Activated B cell treated with CpG ODN at 0.5 μM for 24 hours (primary cell): ENCODE measurements at regions not wholly inside any gene's neighbourhood (a gene's known extent, or its start where the extent isn't known, plus 50 kb on each side); places are given as distances from the start of the nearest gene placed in this dataset.

Source experiments
- ATAC-seq: fragments of 200-7000 bp; cut with Tn5 transposase; one replicate; pipeline ENCODE4 v1.10.0; 2021; ENCODE audit warnings: low read depth, mild to moderate bottlenecking, moderate library complexity
- CTCF ChIA-PET: fragments of 350-600 bp; sonication (Branson Sonifier 250); formaldehyde crosslinking; loops from one replicate; lab custom pipeline; 2021; ENCODE audit warnings: antibody characterized with exemption; lab: Charles Lee
- POLR2A ChIA-PET: fragments of 350-600 bp; sonication (Branson Sonifier 250); formaldehyde crosslinking; loops from one replicate; lab custom pipeline; 2021; ENCODE audit warnings: antibody characterized with exemption; lab: Charles Lee
- DNase-seq: peaks from one replicate; pipeline ENCODE4 v3.0.0; 2022
- H3K27ac Mint-ChIP-seq: one replicate; pipeline ENCODE4 v1.8.0; 2020; ENCODE audit warnings: mixed read lengths
- H3K27me3 Mint-ChIP-seq: one replicate; pipeline ENCODE4 v1.8.0; 2021; ENCODE audit warnings: mixed read lengths
- H3K36me3 Mint-ChIP-seq: one replicate; pipeline ENCODE4 v1.8.0; 2021; ENCODE audit warnings: low read depth, mixed read lengths
- H3K4me1 Mint-ChIP-seq: one replicate; pipeline ENCODE4 v1.8.0; 2021; ENCODE audit warnings: mixed read lengths
- H3K4me3 Mint-ChIP-seq: one replicate; pipeline ENCODE4 v1.8.0; 2020; ENCODE audit warnings: mild to moderate bottlenecking, mixed read lengths
- H3K9me3 Mint-ChIP-seq: one replicate; pipeline ENCODE4 v1.8.0; 2020; ENCODE audit warnings: mixed read lengths
- intact Hi-C: fragments of 100-400 bp; cut with micrococcal nuclease; formaldehyde crosslinking; loops from one replicate; pipeline ENCODE4 v1.15.1; 2024
- TF ChIP-seq, protein P1 (sequence below): fragments of 200-600 bp; IDR thresholded peaks from one replicate; pipeline ENCODE4 v1.8.0; 2022; ENCODE audit warnings: antibody characterized with exemption, mild to moderate bottlenecking

DNA sequence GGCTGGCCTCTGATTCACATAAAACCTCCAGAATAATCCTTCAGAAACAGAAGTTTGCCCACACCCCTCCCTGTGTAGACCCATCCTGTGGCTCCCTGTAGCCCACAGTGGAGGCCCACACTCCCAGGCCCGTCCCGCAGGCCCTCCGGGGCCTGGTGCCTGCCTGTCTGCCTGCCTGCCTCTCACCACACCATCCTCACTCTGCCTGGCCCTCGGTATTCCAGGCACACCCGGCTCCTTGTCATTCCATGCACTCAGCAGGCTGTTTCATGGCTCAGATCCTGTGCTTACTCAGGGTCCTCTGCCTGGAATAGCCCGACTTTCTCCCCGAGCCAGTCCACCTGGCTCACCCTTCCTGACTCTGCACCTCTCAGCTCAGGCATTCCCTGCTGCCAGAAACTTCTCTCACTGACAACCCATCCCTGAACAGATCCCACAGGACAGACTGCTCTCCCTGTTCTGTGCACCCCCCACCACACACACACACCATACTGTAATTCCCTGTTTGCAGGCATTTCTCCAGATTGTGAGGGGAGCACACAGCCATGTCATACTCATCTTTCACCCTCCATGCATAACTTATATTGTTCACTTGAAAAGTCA, 498.0 kb upstream of the ZMIZ1 start:
- TF ChIP-seq, protein P1, sequence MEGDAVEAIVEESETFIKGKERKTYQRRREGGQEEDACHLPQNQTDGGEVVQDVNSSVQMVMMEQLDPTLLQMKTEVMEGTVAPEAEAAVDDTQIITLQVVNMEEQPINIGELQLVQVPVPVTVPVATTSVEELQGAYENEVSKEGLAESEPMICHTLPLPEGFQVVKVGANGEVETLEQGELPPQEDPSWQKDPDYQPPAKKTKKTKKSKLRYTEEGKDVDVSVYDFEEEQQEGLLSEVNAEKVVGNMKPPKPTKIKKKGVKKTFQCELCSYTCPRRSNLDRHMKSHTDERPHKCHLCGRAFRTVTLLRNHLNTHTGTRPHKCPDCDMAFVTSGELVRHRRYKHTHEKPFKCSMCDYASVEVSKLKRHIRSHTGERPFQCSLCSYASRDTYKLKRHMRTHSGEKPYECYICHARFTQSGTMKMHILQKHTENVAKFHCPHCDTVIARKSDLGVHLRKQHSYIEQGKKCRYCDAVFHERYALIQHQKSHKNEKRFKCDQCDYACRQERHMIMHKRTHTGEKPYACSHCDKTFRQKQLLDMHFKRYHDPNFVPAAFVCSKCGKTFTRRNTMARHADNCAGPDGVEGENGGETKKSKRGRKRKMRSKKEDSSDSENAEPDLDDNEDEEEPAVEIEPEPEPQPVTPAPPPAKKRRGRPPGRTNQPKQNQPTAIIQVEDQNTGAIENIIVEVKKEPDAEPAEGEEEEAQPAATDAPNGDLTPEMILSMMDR: no peak
- no peaks in the 10 kb centered on the region for H3K36me3 Mint-ChIP-seq
- DNase-seq (no peak), ATAC-seq (no peak)
- H3K9me3 Mint-ChIP-seq: no peaks in the 10 kb centered on the region
- ChIA-PET CTCF (no interaction called here), POLR2A (no interaction called here)
- H3K27me3 Mint-ChIP-seq: peaks cover 5% of the 10 kb centered on the region
- H3K4me1 Mint-ChIP-seq: no peaks in the 10 kb centered on the region
- no peak overlapping the region for H3K4me3 Mint-ChIP-seq
- intact Hi-C loops: no loop called here
- no peak overlapping the region for H3K27ac Mint-ChIP-seq

DNA sequence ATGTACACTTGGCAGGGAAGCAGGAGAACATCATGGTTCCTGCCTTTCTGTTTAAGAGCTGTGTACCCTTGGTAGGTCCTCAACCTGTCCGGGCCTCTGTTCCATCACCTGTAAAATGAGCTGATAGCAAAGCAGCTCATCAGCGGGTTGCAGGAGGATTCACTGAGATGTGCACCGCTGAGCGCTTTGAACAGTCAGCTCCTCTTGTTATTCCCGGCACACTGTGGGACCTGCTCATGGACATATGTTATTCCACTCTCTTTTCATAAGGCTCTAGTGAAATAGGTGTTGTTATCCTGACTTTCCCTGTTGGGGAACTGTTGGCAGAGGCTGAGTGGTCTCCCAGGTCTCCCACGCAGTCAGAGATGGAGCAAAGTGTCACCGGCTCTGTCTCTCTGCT, 497.5 kb upstream of the ZMIZ1 start:
- ATAC-seq (no peak), DNase-seq (no peak)
- H3K4me1 Mint-ChIP-seq: no peaks in the 10 kb centered on the region
- POLR2A ChIA-PET: no interaction called here
- no peaks in the 10 kb centered on the region for H3K9me3 Mint-ChIP-seq
- intact Hi-C loops: no loop called here
- H3K27me3 Mint-ChIP-seq: peaks cover 5% of the 10 kb centered on the region
- CTCF ChIA-PET: no interaction called here
- H3K27ac Mint-ChIP-seq: no peak overlapping the region
- H3K4me3 Mint-ChIP-seq: no peak overlapping the region
- TF ChIP-seq, protein P1: no peak
- no peaks in the 10 kb centered on the region for H3K36me3 Mint-ChIP-seq

DNA sequence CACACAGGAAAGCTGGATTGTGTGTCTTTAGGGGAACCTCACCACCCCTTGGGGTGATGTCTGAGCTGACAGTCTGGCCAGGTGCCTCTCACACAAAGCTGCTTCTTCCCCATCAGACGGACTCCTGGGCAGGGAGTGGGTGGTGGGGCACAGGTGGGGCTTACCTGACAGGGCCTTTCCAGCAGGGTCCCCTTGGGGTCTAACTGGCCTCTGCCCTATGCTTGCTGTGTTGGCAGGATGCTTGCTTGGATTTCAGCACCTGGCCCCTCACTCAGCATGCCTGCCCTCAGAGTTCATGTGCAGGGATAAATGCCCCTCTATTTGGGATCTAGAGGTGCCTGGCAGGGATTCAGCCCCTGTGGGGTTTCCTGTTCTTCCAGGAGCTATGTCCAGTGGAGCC, 496.9 kb upstream of the ZMIZ1 start:
- no peak overlapping the region for H3K4me3 Mint-ChIP-seq
- no peaks in the 10 kb centered on the region for H3K36me3 Mint-ChIP-seq
- H3K4me1 Mint-ChIP-seq: no peaks in the 10 kb centered on the region
- CTCF ChIA-PET: no interaction called here
- H3K27me3 Mint-ChIP-seq: peaks cover 5% of the 10 kb centered on the region
- no peak overlapping the region for H3K27ac Mint-ChIP-seq
- DNase-seq: no peak
- TF ChIP-seq, protein P1: no peak
- no peak for ATAC-seq
- POLR2A ChIA-PET: no interaction called here
- intact Hi-C loops: no loop called here
- no peaks in the 10 kb centered on the region for H3K9me3 Mint-ChIP-seq

DNA sequence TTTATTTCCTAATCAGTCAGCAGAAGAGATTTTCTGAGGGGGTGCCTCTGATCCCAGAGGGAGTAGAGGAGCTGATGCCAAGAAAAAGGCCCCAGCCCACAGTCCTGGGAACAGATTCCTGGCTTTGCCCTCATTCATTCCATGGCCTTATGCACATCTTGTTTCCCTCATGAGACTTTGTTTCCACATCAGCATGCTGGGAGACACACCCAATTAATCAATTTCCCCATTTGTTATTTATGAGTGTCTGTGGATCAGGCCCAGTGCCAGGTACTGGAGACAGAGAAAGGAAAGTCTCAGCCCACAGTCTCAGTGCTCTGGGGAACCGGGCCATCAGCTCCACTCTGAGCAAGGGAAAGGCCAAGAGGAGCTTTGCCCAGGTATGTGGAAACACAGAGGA, 496.2 kb upstream of the ZMIZ1 start:
- ChIA-PET CTCF (no interaction called here), POLR2A (no interaction called here)
- ATAC-seq (no peak), DNase-seq (no peak)
- H3K27ac Mint-ChIP-seq: no peak overlapping the region
- intact Hi-C loops: no loop called here
- H3K4me3 Mint-ChIP-seq: no peak overlapping the region
- H3K36me3 Mint-ChIP-seq: no peaks in the 10 kb centered on the region
- H3K9me3 Mint-ChIP-seq: no peaks in the 10 kb centered on the region
- H3K27me3 Mint-ChIP-seq: peaks cover 2% of the 10 kb centered on the region
- TF ChIP-seq, protein P1: no peak
- H3K4me1 Mint-ChIP-seq: peaks cover under 1% of the 10 kb centered on the region

DNA sequence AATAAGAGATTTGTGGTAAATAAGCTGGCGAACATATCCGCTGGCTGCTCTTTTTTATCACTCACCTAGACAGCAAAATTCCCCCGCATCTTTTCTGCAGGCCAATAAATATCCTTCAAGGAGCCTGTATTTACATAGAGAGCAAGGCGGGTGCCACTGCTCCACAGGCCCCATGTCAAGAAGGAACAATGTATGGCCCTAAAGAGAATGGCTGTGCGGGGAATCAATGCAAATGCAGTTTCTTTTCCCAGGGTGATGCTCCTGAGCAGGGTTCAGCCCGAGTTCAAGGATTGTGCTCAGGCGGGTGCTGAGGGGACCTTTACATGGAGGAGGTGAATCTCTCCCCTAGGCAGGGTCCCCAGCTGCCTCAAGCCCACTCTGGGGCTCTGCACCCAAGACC, 494.2 kb upstream of the ZMIZ1 start:
- intact Hi-C loops: no loop called here
- Mint-ChIP-seq H3K27me3 (no peaks in the 10 kb centered on the region), H3K27ac (no peak overlapping the region), H3K36me3 (no peaks in the 10 kb centered on the region), H3K9me3 (no peaks in the 10 kb centered on the region), H3K4me1 (peaks cover 17% of the 10 kb centered on the region), H3K4me3 (no peak overlapping the region)
- POLR2A ChIA-PET: no interaction called here
- no peak for ATAC-seq
- CTCF ChIA-PET: no interaction called here
- TF ChIP-seq, protein P1: no peak
- no peak for DNase-seq
